ENCODE measurements at regions not wholly inside any gene's neighbourhood (a gene's known extent, or its start where the extent isn't known, plus 50 kb on each side); places are given as distances from the start of the nearest gene placed in this dataset.

GRCh38 chr1:67563684-67564083 is 121.3 kb upstream of the GADD45A start:
- Histone ChIP-seq H3K36me3 (no peaks in the 10 kb centered on the region), H3K27ac (peak overlapping the region; percentile 47 to 54), H3K4me3 (peak overlapping the region; percentile 22), H3K4me1 (ENCODE audit: control insufficient read depth in 1 of 2, low read depth in 2 of 2) (peaks cover 7 to 38% of the 10 kb centered on the region in 2 donors), H3K27me3 (replicated peaks; ENCODE audit: insufficient read depth) (no peaks in the 10 kb centered on the region), H3K9me3 (no peaks in the 10 kb centered on the region)
- TF ChIP-seq CTCF (IDR thresholded peaks at IDR 0.05): no peak
- ATAC-seq (ENCODE audit: insufficient number of reproducible peaks, low FRiP score, low read depth) (no peak), DNase-seq (ENCODE audit: low spot score) (no peak)

GRCh38 chr1:67564193-67564592 is 120.8 kb upstream of the GADD45A start:
- peak overlapping the region; percentile 22 for H3K4me3 ChIP-seq
- ATAC-seq (ENCODE audit: insufficient number of reproducible peaks, low FRiP score, low read depth): peak; percentile 30
- no peaks in the 10 kb centered on the region for H3K27me3 ChIP-seq (replicated peaks; ENCODE audit: insufficient read depth)
- TF ChIP-seq CTCF (IDR thresholded peaks at IDR 0.05): no peak
- no peak for DNase-seq (ENCODE audit: low spot score)
- H3K27ac ChIP-seq: peak overlapping the region; percentile 47 to 54
- H3K9me3 ChIP-seq: no peaks in the 10 kb centered on the region
- peaks cover 7 to 34% of the 10 kb centered on the region in 2 donors for H3K4me1 ChIP-seq (ENCODE audit: control insufficient read depth in 1 of 2, low read depth in 2 of 2)
- H3K36me3 ChIP-seq: no peaks in the 10 kb centered on the region

GRCh38 chr1:67566803-67567377 is 118.1 kb upstream of the GADD45A start:
- Histone ChIP-seq H3K36me3 (no peaks in the 10 kb centered on the region), H3K27ac (no peak overlapping the region), H3K4me3 (no peak overlapping the region), H3K27me3 (replicated peaks; ENCODE audit: insufficient read depth) (no peaks in the 10 kb centered on the region), H3K9me3 (no peaks in the 10 kb centered on the region), H3K4me1 (ENCODE audit: control insufficient read depth in 1 of 2, low read depth in 2 of 2) (peaks cover 6 to 41% of the 10 kb centered on the region in 2 donors)
- DNase-seq (ENCODE audit: low spot score) (no peak), ATAC-seq (ENCODE audit: insufficient number of reproducible peaks, low FRiP score, low read depth) (no peak)
- TF ChIP-seq CTCF (IDR thresholded peaks at IDR 0.05): no peak

- no peaks in the 10 kb centered on the region for H3K9me3 ChIP-seq
- H3K4me3 ChIP-seq: no peak overlapping the region
- H3K4me1 ChIP-seq (ENCODE audit: control insufficient read depth in 1 of 2, low read depth in 2 of 2): peaks cover 4 to 41% of the 10 kb centered on the region in 2 donors
- H3K36me3 ChIP-seq: no peaks in the 10 kb centered on the region
- ATAC-seq (ENCODE audit: insufficient number of reproducible peaks, low FRiP score, low read depth) (peak; percentile 41), DNase-seq (ENCODE audit: low spot score) (no peak)
- TF ChIP-seq CTCF (IDR thresholded peaks at IDR 0.05): no peak
- no peaks in the 10 kb centered on the region for H3K27me3 ChIP-seq (replicated peaks; ENCODE audit: insufficient read depth)
- peak overlapping the region; percentile 20 to 24 for H3K27ac ChIP-seq
These were observed 114.4 kb upstream of the GADD45A start for GRCh38 chr1:67570486-67571143.

- Histone ChIP-seq H3K27me3 (replicated peaks; ENCODE audit: insufficient read depth) (no peaks in the 10 kb centered on the region), H3K36me3 (no peaks in the 10 kb centered on the region), H3K4me1 (ENCODE audit: control insufficient read depth in 1 of 2, low read depth in 2 of 2) (peaks cover 4 to 41% of the 10 kb centered on the region in 2 donors), H3K9me3 (no peaks in the 10 kb centered on the region), H3K4me3 (no peak overlapping the region), H3K27ac (no peak overlapping the region)
- TF ChIP-seq CTCF (IDR thresholded peaks at IDR 0.05): no peak
- DNase-seq (ENCODE audit: low spot score) (no peak), ATAC-seq (ENCODE audit: insufficient number of reproducible peaks, low FRiP score, low read depth) (no peak)
These were observed 113.6 kb upstream of the GADD45A start for GRCh38 chr1:67571406-67571805.
